ENCODE measurements at regions not wholly inside any gene's neighbourhood (a gene's known extent, or its start where the extent isn't known, plus 50 kb on each side); places are given as distances from the start of the nearest gene placed in this dataset.

- no peaks in the 10 kb centered on the region for H3K36me3 Mint-ChIP-seq
These were observed 96.4 kb upstream of the EGFL6 start for GRCh38 chrX:13472975-13473374.

GRCh38 chrX:13471269-13471668 is 98.1 kb upstream of the EGFL6 start:
- Mint-ChIP-seq H3K4me3 (no peak overlapping the region), H3K27me3 (ENCODE audit: low read depth) (no peaks in the 10 kb centered on the region), H3K9me3 (no peaks in the 10 kb centered on the region), H3K4me1 (peaks cover 18% of the 10 kb centered on the region), H3K27ac (no peak overlapping the region), H3K36me3 (no peaks in the 10 kb centered on the region)
- peak; percentile 62 for ATAC-seq
- TF ChIP-seq, protein P1, sequence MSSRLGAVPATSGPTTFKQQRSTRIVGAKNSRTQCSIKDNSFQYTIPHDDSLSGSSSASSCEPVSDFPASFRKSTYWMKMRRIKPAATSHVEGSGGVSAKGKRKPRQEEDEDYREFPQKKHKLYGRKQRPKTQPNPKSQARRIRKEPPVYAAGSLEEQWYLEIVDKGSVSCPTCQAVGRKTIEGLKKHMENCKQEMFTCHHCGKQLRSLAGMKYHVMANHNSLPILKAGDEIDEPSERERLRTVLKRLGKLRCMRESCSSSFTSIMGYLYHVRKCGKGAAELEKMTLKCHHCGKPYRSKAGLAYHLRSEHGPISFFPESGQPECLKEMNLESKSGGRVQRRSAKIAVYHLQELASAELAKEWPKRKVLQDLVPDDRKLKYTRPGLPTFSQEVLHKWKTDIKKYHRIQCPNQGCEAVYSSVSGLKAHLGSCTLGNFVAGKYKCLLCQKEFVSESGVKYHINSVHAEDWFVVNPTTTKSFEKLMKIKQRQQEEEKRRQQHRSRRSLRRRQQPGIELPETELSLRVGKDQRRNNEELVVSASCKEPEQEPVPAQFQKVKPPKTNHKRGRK (CRISPR knock-in tag; IDR thresholded peaks at IDR 0.05; ENCODE audit: borderline replicate concordance) = no peak
- TF ChIP-seq TCF7 (CRISPR knock-in tag; IDR thresholded peaks at IDR 0.05; ENCODE audit: low read depth) = no peak
- TF ChIP-seq ZNF423 (CRISPR knock-in tag; IDR thresholded peaks at IDR 0.05) = no peak
- peak; percentile 11 for DNase-seq (ENCODE audit: low spot score)
- CTCF ChIA-PET = no interaction called here
- POLR2A ChIA-PET = no interaction called here

More at GRCh38 chrX:13472975-13473374, 96.4 kb upstream of the EGFL6 start:
- TF ChIP-seq ZNF396 (CRISPR knock-in tag; IDR thresholded peaks at IDR 0.05; ENCODE audit: borderline replicate concordance) = no peak
- TF ChIP-seq, protein P1 (CRISPR knock-in tag; IDR thresholded peaks at IDR 0.05; ENCODE audit: borderline replicate concordance) = no peak
- no peak for TF ChIP-seq MXD4 (CRISPR knock-in tag; IDR thresholded peaks at IDR 0.05; ENCODE audit: borderline replicate concordance)
- no peak for TF ChIP-seq ZMAT4 (CRISPR knock-in tag; IDR thresholded peaks at IDR 0.05)
- no peak for TF ChIP-seq IRF2 (CRISPR knock-in tag; IDR thresholded peaks at IDR 0.05; ENCODE audit: borderline replicate concordance, low read depth)
- no peak for TF ChIP-seq ZNF423 (CRISPR knock-in tag; IDR thresholded peaks at IDR 0.05)
- TF ChIP-seq ESRRA (CRISPR knock-in tag; IDR thresholded peaks at IDR 0.05; ENCODE audit: borderline replicate concordance) = no peak
- no peak for TF ChIP-seq NR2C2 (CRISPR knock-in tag; IDR thresholded peaks at IDR 0.05)
- TF ChIP-seq SMAD4 (CRISPR knock-in tag; IDR thresholded peaks at IDR 0.05) = no peak
- no peak for TF ChIP-seq RORB (CRISPR knock-in tag; IDR thresholded peaks at IDR 0.05)
- TF ChIP-seq JAZF1 (CRISPR knock-in tag; IDR thresholded peaks at IDR 0.05) = no peak
- TF ChIP-seq TEAD4 (CRISPR knock-in tag; IDR thresholded peaks at IDR 0.05) = no peak
- DNase-seq (ENCODE audit: low spot score) (no peak), ATAC-seq (no peak)
- H3K27ac Mint-ChIP-seq = no peak overlapping the region
- H3K4me3 Mint-ChIP-seq = no peak overlapping the region
- POLR2A ChIA-PET = no interaction called here
- CTCF ChIA-PET = interaction anchor here (0.9 kb wide), 1 partner anchor 526 kb away, joined by 3 read pairs; no protein-coding TSS in a partner anchor
- no peaks in the 10 kb centered on the region for H3K27me3 Mint-ChIP-seq (ENCODE audit: low read depth)
- peaks cover 18% of the 10 kb centered on the region for H3K4me1 Mint-ChIP-seq
- H3K9me3 Mint-ChIP-seq = no peaks in the 10 kb centered on the region

DNA sequence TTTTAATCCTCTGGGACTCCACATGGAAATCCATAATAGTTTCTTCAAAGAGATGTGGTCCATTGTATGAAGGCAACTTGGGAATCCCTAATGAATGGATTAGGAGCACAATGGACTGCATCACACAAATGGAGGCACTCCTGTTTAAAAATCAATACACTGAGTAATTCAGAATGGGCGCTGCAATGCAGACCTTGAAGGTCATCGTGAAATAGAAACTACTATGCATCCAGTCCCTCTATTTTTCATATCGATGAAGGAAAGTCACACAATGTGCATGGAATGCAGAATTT is 98.8 kb upstream of the EGFL6 start:
- POLR2A ChIA-PET = no interaction called here
- no peak for ATAC-seq
- H3K27ac Mint-ChIP-seq = no peak overlapping the region
- H3K9me3 Mint-ChIP-seq = no peaks in the 10 kb centered on the region
- H3K36me3 Mint-ChIP-seq = no peaks in the 10 kb centered on the region
- H3K4me1 Mint-ChIP-seq = peaks cover 18% of the 10 kb centered on the region
- H3K4me3 Mint-ChIP-seq = no peak overlapping the region
- H3K27me3 Mint-ChIP-seq (ENCODE audit: low read depth) = no peaks in the 10 kb centered on the region
- CTCF ChIA-PET = no interaction called here
- DNase-seq (ENCODE audit: low spot score) = no peak
- TF ChIP-seq, protein P2, sequence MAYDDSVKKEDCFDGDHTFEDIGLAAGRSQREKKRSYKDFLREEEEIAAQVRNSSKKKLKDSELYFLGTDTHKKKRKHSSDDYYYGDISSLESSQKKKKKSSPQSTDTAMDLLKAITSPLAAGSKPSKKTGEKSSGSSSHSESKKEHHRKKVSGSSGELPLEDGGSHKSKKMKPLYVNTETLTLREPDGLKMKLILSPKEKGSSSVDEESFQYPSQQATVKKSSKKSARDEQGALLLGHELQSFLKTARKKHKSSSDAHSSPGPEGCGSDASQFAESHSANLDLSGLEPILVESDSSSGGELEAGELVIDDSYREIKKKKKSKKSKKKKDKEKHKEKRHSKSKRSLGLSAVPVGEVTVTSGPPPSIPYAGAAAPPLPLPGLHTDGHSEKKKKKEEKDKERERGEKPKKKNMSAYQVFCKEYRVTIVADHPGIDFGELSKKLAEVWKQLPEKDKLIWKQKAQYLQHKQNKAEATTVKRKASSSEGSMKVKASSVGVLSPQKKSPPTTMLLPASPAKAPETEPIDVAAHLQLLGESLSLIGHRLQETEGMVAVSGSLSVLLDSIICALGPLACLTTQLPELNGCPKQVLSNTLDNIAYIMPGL (CRISPR knock-in tag; IDR thresholded peaks at IDR 0.05) = no peak
- TF ChIP-seq NFE2L1 (CRISPR knock-in tag; IDR thresholded peaks at IDR 0.05) = no peak
- no peak for TF ChIP-seq ZNF121 (CRISPR knock-in tag; IDR thresholded peaks at IDR 0.05)
- TF ChIP-seq, protein P1 (CRISPR knock-in tag; IDR thresholded peaks at IDR 0.05; ENCODE audit: borderline replicate concordance) = no peak
- TF ChIP-seq JUN (CRISPR knock-in tag; IDR thresholded peaks at IDR 0.05) = no peak
- no peak for TF ChIP-seq ELF4 (CRISPR knock-in tag; IDR thresholded peaks at IDR 0.05; ENCODE audit: low read depth)
- no peak for TF ChIP-seq ARID4B (CRISPR knock-in tag; IDR thresholded peaks at IDR 0.05; ENCODE audit: borderline replicate concordance)
- TF ChIP-seq KAT7 (CRISPR knock-in tag; IDR thresholded peaks at IDR 0.05; ENCODE audit: borderline replicate concordance) = no peak
- TF ChIP-seq IRF2 (CRISPR knock-in tag; IDR thresholded peaks at IDR 0.05; ENCODE audit: borderline replicate concordance, low read depth) = no peak
- TF ChIP-seq SOX15 (CRISPR knock-in tag; IDR thresholded peaks at IDR 0.05) = no peak
